GM19455 (cell line): ENCODE measurements at regions not wholly inside any gene's neighbourhood (a gene's known extent, or its start where the extent isn't known, plus 50 kb on each side); places are given as distances from the start of the nearest gene placed in this dataset.

ENCODE experiments used
- ATAC-seq: cut with Tn5 transposase; IDR thresholded peaks from one replicate; pipeline ENCODE4 v1.9.1; 2021; ENCODE audit not compliant: unreplicated experiment

GRCh38 chr3:81938681-81939080 lies 177.2 kb upstream of the GBE1 start:
- ATAC-seq: no peak

GRCh38 chr3:81936817-81937216 lies 175.4 kb upstream of the GBE1 start:
- ATAC-seq: no peak

DNA sequence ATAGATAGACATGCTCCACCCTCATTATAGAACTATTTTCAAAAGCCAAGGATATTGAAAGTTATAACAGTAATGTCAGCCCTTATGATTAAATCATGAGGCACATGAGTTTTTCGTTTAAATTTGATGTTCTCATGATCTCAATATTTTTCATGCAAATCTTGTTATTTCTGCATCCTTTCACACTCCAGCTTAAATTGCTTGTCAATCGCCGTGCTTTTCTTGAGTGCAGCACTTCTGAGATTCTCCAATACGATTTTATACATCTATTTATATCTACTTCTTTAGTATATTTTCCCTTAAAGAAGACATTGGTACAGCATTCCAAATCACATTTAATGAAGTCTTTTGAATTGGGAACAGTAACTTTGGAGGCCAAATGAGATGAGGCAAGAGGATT lies 171.2 kb upstream of the GBE1 start:
- ATAC-seq: no peak

DNA sequence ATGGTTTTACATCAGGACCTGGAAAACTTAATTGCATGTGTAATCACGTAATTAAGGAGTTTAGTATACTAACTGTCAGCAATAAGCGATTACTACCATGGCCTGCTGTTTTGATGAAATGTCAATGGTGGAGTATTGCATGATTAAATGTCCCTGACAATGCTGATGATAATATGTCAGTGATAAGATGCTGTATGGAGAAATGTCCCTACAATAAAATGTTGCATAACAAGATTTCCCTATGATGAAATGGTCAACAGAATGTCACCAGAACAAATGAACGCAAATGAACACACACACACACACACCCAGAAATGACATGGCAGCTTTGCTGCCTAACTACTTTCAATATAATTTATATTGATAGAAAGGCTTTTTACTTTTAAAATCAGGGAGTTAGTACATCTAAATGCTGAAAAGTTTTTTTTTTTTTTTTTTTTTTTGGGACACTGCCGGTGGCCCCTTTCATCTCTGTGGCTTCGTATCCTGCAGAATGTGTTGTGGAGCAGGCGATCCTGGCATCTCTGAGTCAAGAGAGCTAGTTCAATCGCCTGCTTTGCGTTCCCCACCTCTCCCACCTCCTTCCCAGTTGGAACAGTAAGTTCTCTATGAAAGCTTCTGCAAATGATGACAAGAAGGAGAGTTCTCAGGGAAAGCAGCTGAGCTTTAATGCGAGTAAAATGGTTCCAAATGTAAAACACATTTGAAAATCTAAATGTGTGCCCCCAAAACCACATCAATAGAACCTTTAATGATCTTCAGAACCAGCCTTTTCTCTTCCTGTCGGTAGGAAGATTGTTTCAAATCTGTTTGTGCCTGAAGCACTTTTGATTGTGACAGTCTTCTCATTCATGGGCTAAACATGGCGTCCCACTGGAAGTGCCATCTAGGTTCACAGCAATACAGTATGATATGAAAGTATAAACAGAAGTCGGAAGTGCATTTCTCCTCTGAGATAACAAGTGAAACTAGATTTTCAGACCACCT lies 170.1 kb upstream of the GBE1 start:
- no peak for ATAC-seq

GRCh38 chr3:81929697-81930096 lies 168.3 kb upstream of the GBE1 start:
- ATAC-seq: no peak

DNA sequence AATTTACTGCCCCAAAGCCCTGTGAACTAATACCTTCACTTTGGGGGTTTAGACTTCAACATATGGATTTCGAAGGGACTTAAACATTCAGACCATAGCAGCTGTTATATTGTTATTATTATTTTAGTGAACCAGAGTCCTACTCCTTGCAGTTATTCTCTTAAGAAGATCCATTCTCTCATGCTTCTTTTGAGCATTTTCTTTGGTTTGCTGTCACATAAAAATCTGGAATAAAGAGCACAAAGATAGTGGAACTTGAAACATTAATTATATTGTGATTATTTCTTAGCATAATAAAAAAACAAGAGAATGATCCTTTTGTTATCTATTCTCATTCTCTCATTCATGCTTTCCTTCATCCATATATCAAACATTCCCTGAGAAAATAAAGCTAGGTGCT lies 166.4 kb upstream of the GBE1 start:
- ATAC-seq: no peak

GRCh38 chr3:81925385-81925784 lies 163.9 kb upstream of the GBE1 start:
- ATAC-seq: no peak

GRCh38 chr3:81923038-81923437 lies 161.6 kb upstream of the GBE1 start:
- no peak for ATAC-seq

- no peak for ATAC-seq
Observed at GRCh38 chr3:81922404-81922803, 161.0 kb upstream of the GBE1 start.

GRCh38 chr3:81920816-81921215 lies 159.4 kb upstream of the GBE1 start:
- no peak for ATAC-seq

DNA sequence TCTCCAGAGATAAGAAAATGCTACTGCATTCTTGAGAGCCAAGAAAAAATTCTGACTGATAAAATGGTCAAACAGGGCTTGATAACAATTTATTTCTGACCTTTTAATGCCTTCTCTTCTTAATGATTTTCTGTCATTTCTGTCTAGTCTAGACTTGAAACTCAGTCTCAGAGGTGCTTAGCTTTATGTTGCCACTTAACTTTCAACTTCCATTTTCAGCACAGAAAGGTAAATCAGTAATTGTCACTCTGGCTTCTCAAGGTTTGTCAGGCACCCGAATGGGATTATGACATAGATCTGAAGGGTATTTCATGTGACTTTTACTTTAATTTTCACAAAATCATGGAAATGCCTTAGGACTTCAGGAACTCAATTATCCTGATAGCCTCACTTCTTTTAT lies 155.4 kb upstream of the GBE1 start:
- ATAC-seq: no peak

GRCh38 chr3:81913886-81914663 lies 152.6 kb upstream of the GBE1 start:
- no peak for ATAC-seq

DNA sequence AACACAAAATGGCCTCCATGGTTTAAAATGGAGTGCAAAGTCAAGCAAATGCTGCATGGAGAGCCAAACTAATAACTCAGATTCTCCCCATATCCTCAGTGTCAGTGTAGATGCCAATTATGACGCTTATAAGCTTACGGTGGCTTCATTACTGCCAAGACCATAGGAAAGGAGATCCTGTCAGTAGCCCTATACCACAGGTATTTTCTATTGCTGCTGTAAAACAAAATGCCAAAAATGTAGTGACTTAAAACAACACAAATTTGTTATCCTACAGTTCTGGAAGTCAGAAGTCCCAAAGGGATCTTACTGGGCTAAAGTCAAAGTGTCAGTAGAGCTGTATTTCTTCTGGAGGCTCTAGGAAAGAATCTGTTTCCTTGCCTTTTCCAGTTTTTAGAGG lies 149.8 kb upstream of the GBE1 start:
- no peak for ATAC-seq

GRCh38 chr3:81910244-81910852 lies 148.9 kb upstream of the GBE1 start:
- ATAC-seq: no peak

- no peak for ATAC-seq
Observed at GRCh38 chr3:81909796-81910195, 148.4 kb upstream of the GBE1 start.

- ATAC-seq: no peak
Observed at GRCh38 chr3:81908561-81908960, 147.1 kb upstream of the GBE1 start.

DNA sequence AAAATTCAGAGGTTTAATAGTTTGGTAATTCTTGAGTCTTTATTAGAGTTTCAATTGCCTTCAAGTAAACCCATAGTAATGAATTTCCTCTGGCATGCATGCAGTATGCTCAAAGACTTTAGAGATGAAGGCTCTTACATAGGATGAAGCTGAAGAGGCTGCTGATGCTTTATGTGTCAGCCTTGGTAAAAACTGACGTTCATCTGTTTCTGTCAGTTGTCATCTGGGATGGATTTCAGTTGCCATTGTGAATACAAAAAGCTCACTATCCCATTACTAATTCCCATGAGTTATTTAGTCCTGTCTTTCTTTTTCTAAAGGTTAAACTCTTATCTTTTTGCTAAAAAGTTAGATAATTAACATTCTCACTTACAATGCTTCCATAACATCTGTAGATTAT lies 136.9 kb upstream of the GBE1 start:
- no peak for ATAC-seq

DNA sequence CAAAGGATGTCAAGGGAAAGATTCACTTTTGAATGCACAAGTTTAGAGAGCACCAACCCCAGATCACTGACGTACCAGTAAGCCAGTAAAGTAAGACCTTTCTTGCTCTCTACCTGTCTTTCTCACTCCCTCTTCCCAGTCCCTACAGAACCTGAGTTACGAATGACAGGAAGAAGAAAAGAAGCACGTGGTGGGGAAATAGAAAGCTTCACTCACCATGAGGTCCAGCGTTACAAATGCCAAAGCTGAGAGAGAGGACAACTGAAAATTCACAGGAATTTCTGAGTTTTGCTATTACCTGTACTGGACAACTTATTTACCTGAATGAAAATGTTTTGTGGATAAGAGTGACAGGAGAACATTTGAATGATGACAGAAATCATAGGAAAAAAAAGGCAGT lies 133.2 kb upstream of the GBE1 start:
- ATAC-seq: no peak

DNA sequence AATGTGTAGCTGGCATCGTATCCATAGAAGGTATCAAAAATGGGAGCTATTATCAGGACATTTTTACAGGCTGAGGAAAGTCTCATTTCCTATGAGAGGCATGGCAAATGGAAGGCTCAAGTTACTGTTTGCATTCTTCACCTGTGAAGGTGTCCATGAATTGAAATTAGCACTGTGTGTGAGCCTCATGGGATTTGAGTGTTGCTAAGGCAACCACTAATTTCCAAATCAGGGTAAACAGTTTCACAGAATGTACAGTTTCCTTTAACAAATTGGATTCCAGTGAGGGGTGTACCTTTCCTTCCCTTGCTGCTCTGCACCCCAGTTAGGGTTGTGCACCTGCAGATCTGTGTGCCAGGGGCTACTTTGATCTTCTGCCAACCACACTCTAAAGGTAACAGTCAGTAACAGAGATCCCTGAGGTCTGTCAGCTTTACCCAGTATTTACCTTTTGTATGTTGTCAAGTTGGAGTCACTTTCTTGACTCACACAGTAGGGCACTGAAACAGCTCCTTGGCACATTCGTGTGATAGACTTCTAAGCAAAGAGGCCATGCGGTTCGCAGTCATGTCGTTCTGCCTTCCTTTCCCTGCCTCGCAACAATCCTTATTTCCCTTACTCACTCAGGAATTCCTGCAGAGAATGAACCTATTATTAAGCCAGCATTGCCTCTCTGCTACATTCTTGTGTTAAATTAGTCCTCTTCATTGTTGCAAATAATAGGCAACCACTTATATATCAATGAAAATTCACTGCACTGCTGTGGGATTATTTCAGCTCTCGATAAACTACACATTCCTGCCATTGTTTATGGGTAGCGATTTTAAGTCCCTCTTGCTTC lies 129.8 kb upstream of the GBE1 start:
- no peak for ATAC-seq

DNA sequence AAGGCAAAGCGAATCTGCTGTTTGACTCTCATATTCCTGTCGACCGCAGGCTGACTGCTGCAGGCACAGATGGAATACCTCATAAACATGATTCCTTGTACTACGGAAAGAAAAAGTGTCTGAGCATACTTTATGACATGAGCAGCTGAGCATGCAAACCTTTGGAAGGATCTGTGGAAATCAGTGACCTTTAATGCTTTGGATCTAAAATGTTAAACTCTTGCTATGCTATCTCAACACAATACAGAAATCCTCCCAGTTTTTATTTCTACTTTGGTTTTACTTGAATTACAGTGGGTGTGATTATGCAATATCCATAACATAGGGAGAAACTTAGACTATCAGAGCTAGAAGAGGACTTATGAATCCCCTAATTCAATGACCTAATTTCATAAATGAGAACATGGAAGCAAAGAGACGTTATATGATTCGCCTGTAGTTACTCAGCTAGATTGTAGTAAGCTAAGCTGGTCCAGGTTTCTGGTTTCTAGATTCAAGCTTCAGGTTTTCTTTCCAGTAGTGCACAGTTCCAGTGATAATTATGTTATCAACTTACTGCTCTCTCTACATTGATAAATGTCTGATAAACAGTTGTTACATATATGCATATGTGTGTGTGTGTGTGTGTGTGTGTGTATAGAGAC lies 127.6 kb upstream of the GBE1 start:
- ATAC-seq: no peak
